Activated CD8-positive, alpha-beta T cell treated with anti-CD3 and anti-CD28 coated beads for 36 hours (primary cell): ENCODE measurements at regions not wholly inside any gene's neighbourhood (a gene's known extent, or its start where the extent isn't known, plus 50 kb on each side); places are given as distances from the start of the nearest gene placed in this dataset.

Source experiments
- ATAC-seq: fragments of 200-7000 bp; cut with Tn5 transposase; one replicate; pipeline ENCODE4 v1.10.0; 2021; ENCODE audit warnings: mild to moderate bottlenecking, moderate library complexity
- CTCF ChIA-PET: fragments of 350-600 bp; sonication (Branson Sonifier 250); formaldehyde crosslinking; loops from one replicate; lab custom pipeline; 2021; ENCODE audit warnings: antibody characterized with exemption; lab: Charles Lee
- POLR2A ChIA-PET: fragments of 350-600 bp; sonication (Branson Sonifier 250); formaldehyde crosslinking; loops from one replicate; lab custom pipeline; 2021; ENCODE audit warnings: antibody characterized with exemption; lab: Charles Lee
- DNase-seq: peaks from one replicate; pipeline ENCODE4 v3.0.0-alpha.2; 2020
- H3K27ac Mint-ChIP-seq: one replicate; pipeline ENCODE4 v1.8.0; 2021; ENCODE audit warnings: mild to moderate bottlenecking, mixed read lengths
- H3K27me3 Mint-ChIP-seq: one replicate; pipeline ENCODE4 v1.8.0; 2021; ENCODE audit warnings: mixed read lengths
- H3K36me3 Mint-ChIP-seq: one replicate; pipeline ENCODE4 v1.8.0; 2021; ENCODE audit warnings: low read depth, mixed read lengths
- H3K4me1 Mint-ChIP-seq: one replicate; pipeline ENCODE4 v1.8.0; 2021; ENCODE audit warnings: low read depth, mixed read lengths
- H3K4me3 Mint-ChIP-seq: one replicate; pipeline ENCODE4 v1.8.0; 2021; ENCODE audit warnings: mild to moderate bottlenecking, moderate library complexity, mixed read lengths
- H3K9me3 Mint-ChIP-seq: one replicate; pipeline ENCODE4 v1.8.0; 2021; ENCODE audit warnings: mixed read lengths
- intact Hi-C: fragments of 100-400 bp; cut with micrococcal nuclease; formaldehyde crosslinking; loops from one replicate; pipeline ENCODE4 v1.10.0; 2022
- TF ChIP-seq, protein P1 (sequence below): fragments of 200-600 bp; IDR thresholded peaks from one replicate; pipeline ENCODE4 v1.8.0; 2022; ENCODE audit warnings: antibody characterized with exemption, mild to moderate bottlenecking

DNA sequence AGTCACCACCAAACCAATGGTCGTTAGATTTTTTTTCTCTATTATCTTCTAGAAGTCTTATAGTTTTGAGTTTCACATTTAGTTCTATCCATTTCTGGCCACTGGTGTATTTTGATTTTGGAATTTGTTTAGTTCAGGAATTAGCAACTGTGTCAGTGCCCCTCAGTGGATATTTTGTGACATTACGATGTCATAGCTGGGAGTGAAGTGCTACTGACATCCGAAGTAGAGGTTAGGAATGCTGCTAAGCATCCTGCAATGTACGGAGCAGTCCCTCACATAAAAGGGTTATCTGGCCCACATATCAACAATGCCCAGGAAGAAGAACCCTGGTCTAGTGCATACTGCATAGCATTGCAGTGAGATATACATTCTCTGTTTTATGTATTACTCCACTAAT, 157.4 kb upstream of the RGPD4 start:
- Mint-ChIP-seq H3K36me3 (no peaks in the 10 kb centered on the region), H3K27me3 (no peaks in the 10 kb centered on the region), H3K4me1 (no peaks in the 10 kb centered on the region), H3K27ac (no peak overlapping the region), H3K9me3 (peaks cover 11% of the 10 kb centered on the region), H3K4me3 (no peak overlapping the region)
- ATAC-seq, result no peak
- ChIA-PET CTCF (no interaction called here), POLR2A (no interaction called here)
- DNase-seq, result no peak
- intact Hi-C loops, result no loop called here
- TF ChIP-seq, protein P1, sequence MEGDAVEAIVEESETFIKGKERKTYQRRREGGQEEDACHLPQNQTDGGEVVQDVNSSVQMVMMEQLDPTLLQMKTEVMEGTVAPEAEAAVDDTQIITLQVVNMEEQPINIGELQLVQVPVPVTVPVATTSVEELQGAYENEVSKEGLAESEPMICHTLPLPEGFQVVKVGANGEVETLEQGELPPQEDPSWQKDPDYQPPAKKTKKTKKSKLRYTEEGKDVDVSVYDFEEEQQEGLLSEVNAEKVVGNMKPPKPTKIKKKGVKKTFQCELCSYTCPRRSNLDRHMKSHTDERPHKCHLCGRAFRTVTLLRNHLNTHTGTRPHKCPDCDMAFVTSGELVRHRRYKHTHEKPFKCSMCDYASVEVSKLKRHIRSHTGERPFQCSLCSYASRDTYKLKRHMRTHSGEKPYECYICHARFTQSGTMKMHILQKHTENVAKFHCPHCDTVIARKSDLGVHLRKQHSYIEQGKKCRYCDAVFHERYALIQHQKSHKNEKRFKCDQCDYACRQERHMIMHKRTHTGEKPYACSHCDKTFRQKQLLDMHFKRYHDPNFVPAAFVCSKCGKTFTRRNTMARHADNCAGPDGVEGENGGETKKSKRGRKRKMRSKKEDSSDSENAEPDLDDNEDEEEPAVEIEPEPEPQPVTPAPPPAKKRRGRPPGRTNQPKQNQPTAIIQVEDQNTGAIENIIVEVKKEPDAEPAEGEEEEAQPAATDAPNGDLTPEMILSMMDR, result no peak

DNA sequence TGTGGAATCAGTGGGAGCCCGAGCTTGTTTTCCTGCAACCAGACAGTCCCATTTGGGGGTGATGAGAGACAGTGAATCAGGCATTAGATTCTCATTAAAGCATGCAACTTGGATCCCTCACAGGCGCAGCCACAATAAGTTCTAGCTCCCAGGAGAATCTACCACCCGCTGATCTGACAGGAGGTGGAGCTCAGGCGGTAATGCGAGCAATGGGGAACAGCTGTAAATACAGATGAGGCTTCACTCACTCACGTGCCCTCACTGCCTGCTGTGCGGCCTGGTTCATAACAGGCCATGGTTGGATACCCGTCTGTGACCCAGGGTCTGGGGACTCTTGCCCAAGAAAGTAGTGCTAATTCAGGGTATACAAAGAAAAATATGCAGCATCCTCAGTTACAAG, 144.8 kb upstream of the RGPD4 start:
- CTCF ChIA-PET, result no interaction called here
- TF ChIP-seq, protein P1, result no peak
- no peaks in the 10 kb centered on the region for H3K4me1 Mint-ChIP-seq
- ATAC-seq, result no peak
- POLR2A ChIA-PET, result no interaction called here
- intact Hi-C loops, result no loop called here
- no peaks in the 10 kb centered on the region for H3K9me3 Mint-ChIP-seq
- H3K27ac Mint-ChIP-seq, result no peak overlapping the region
- no peaks in the 10 kb centered on the region for H3K27me3 Mint-ChIP-seq
- no peak overlapping the region for H3K4me3 Mint-ChIP-seq
- DNase-seq, result no peak
- H3K36me3 Mint-ChIP-seq, result no peaks in the 10 kb centered on the region

DNA sequence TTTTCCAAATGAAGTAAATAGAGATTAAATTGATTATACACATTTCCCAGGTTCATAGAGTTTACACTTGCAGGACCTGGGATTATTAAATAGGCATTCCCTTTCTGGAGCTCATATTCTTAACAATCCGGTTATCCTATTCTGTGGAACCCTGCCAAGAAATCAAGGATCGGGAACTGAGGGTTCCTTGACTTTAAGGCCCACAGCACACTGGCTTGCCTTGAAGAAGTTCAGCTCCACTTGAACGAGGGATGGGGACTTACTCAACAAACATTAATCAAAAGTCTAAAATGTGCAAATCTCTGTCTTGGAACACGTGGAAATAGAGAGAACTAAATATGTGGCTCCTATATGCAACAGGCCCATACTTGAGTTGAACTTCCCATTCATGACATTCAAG, 142.3 kb upstream of the RGPD4 start:
- Mint-ChIP-seq H3K4me3 (no peak overlapping the region), H3K36me3 (no peaks in the 10 kb centered on the region), H3K27me3 (no peaks in the 10 kb centered on the region), H3K4me1 (no peaks in the 10 kb centered on the region), H3K9me3 (no peaks in the 10 kb centered on the region), H3K27ac (no peak overlapping the region)
- no peak for DNase-seq
- CTCF ChIA-PET, result no interaction called here
- TF ChIP-seq, protein P1, result no peak
- intact Hi-C loops, result no loop called here
- ATAC-seq, result no peak
- POLR2A ChIA-PET, result no interaction called here

DNA sequence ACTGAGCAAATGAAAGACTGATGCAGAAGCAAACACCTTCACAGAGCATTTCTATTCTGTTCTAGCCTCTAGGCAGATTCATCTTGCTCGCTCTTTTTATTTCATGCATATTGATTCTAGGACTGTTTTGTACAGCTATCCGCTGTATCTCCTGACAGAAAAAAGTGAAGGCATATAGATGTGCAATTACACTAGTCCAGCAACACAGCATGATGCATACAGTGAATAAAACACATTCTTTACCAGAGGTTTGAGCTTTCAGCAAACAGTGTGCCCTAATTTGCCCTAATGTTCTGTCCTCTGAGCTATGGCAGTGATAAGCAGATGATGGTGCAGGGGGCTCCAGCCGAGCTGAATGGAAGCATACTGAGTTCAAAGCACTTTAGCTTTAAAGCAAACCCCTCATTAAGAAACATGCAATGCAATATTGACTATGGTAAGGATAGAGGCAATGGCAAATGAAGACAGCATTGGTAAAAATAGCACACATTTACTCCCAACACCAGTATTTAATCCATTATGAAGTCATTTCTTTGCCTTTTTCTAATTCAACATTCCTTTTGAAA, 141.2 kb upstream of the RGPD4 start:
- H3K9me3 Mint-ChIP-seq, result no peaks in the 10 kb centered on the region
- no peak for DNase-seq
- no peaks in the 10 kb centered on the region for H3K4me1 Mint-ChIP-seq
- TF ChIP-seq, protein P1, result no peak
- ChIA-PET CTCF (no interaction called here), POLR2A (no interaction called here)
- H3K36me3 Mint-ChIP-seq, result no peaks in the 10 kb centered on the region
- no peak for ATAC-seq
- no peak overlapping the region for H3K27ac Mint-ChIP-seq
- no peak overlapping the region for H3K4me3 Mint-ChIP-seq
- intact Hi-C loops, result no loop called here
- no peaks in the 10 kb centered on the region for H3K27me3 Mint-ChIP-seq

DNA sequence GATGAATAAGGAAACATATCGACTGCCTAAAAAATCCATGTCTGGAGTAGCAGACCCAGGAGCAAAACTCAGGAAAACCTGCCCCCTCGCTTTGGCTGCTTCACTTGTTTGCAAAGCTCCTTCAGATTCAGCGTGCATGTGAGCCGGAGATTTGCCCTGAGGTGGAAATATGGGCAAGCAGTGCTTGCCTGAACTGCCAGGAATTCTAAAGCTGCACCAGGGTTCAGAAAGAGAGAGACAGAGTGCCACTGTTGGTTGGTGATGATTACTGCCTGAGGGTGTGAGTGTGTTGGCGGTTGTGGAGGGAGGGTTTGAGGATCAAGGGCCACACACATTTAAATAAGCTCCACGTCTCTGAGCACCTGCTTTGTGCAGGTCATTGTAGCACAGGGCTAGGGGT, 139.6 kb upstream of the RGPD4 start:
- ATAC-seq (no peak), DNase-seq (no peak)
- Mint-ChIP-seq H3K4me3 (no peak overlapping the region), H3K27me3 (no peaks in the 10 kb centered on the region), H3K36me3 (no peaks in the 10 kb centered on the region), H3K9me3 (no peaks in the 10 kb centered on the region), H3K4me1 (no peaks in the 10 kb centered on the region), H3K27ac (no peak overlapping the region)
- TF ChIP-seq, protein P1, result no peak
- intact Hi-C loops, result no loop called here
- CTCF ChIA-PET, result no interaction called here
- POLR2A ChIA-PET, result no interaction called here
